Tibial nerve (tissue), 4 donors: ENCODE measurements at regions not wholly inside any gene's neighbourhood (a gene's known extent, or its start where the extent isn't known, plus 50 kb on each side); places are given as distances from the start of the nearest gene placed in this dataset.

Experiments used
- DNase-seq, 2 donors: peaks; one replicate each; pipeline ENCODE4 v3.0.0-alpha.2; 2019; ENCODE audit warnings: low spot score in 2 of 2
- H3K27ac ChIP-seq, 4 donors: fragments of 200-600 bp; sonication (generic) in 3 of 4; one replicate each; pipeline ENCODE4 v1.5.1; 2017 to 2019; ENCODE audit warnings: mild to moderate bottlenecking in 1 of 4
- H3K27me3 ChIP-seq, 2 donors: fragments of 200-600 bp; sonication (generic) in 1 of 2; one replicate each; pipeline versions ENCODE4 v1.5.1 to v1.6.0; 2017 to 2019
- H3K36me3 ChIP-seq, 3 donors: fragments of 200-600 bp; sonication (generic); one replicate each; pipeline ENCODE4 v1.5.1; 2018 to 2019
- H3K4me1 ChIP-seq, 4 donors: fragments of 200-600 bp; sonication (generic) in 3 of 4; one replicate each; pipeline ENCODE4 v1.5.1; 2017 to 2019
- H3K4me3 ChIP-seq, 4 donors: fragments of 200-600 bp; sonication (generic) in 3 of 4; one replicate each; pipeline ENCODE4 v1.5.1; 2017 to 2019; ENCODE audit warnings: mild to moderate bottlenecking in 1 of 4, moderate library complexity in 1 of 4
- H3K9me3 ChIP-seq, 4 donors: fragments of 200-600 bp; sonication (generic) in 3 of 4; one replicate each; pipeline ENCODE4 v1.5.1; 2017 to 2019
- CTCF ChIP-seq, 5 experiments: fragments of 200-600 bp in 3 of 5; fragments of 450-650 bp in 2 of 5; sonication (generic) in 3 of 5; IDR thresholded peaks; one replicate each; pipeline ENCODE4 v1.5.1; 2016 to 2019; ENCODE audit warnings: antibody characterized with exemption in 5 of 5, mild to moderate bottlenecking in 3 of 5, moderate library complexity in 2 of 5
- EP300 ChIP-seq, 2 donors: sonication (generic); formaldehyde crosslinking; IDR thresholded peaks; one replicate each; pipeline ENCODE4 v1.6.1; 2017; ENCODE audit warnings: antibody characterized with exemption in 2 of 2, mild to moderate bottlenecking in 1 of 2
- POLR2A ChIP-seq, 2 donors: fragments of 450-650 bp; IDR thresholded peaks; one replicate each; pipeline ENCODE4 v1.6.1; 2017; ENCODE audit warnings: antibody characterized with exemption in 2 of 2, mild to moderate bottlenecking in 2 of 2, moderate library complexity in 2 of 2
- WGBS, 2 donors: methylation state at CpG; one replicate each; pipeline ENCODE4 v1.1.5; 2018; 5-methylcytosine and 5-hydroxymethylcytosine counted together

- WGBS, 2 donors = 86 to 87% methylated on average over 2 of the region's 2 CpGs
- TF ChIP-seq POLR2A (IDR thresholded peaks at IDR 0.05) = no peak
- TF ChIP-seq EP300 (IDR thresholded peaks at IDR 0.05) = no peak
- TF ChIP-seq CTCF (IDR thresholded peaks at IDR 0.05) = no peak
- H3K36me3 ChIP-seq = no peaks in the 10 kb centered on the region
- H3K4me3 ChIP-seq = no peak overlapping the region
- H3K9me3 ChIP-seq = no peaks in the 10 kb centered on the region
- H3K27me3 ChIP-seq = no peaks in the 10 kb centered on the region
- peaks cover 0 to 5% (median 1%) of the 10 kb centered on the region in 4 donors for H3K4me1 ChIP-seq
- DNase-seq = no peak
- no peak overlapping the region for H3K27ac ChIP-seq
These were observed 150.8 kb upstream of the NR3C1 start for GRCh38 chr5:143554187-143554717.

- TF ChIP-seq CTCF (IDR thresholded peaks at IDR 0.05) (no peak), POLR2A (IDR thresholded peaks at IDR 0.05) (no peak), EP300 (IDR thresholded peaks at IDR 0.05) (no peak)
These were observed 149.2 kb upstream of the NR3C1 start for GRCh38 chr5:143552680-143553079.

GRCh38 chr5:143551820-143552251 lies 148.3 kb upstream of the NR3C1 start:
- TF ChIP-seq POLR2A (IDR thresholded peaks at IDR 0.05) (no peak), EP300 (IDR thresholded peaks at IDR 0.05) (no peak), CTCF (IDR thresholded peaks at IDR 0.05) (no peak)

More at GRCh38 chr5:143552680-143553079, 149.2 kb upstream of the NR3C1 start:
- Histone ChIP-seq H3K9me3 (peaks cover 0 to under 1% (median 0%) of the 10 kb centered on the region in 4 donors), H3K4me1 (peaks cover 0 to 5% (median 1%) of the 10 kb centered on the region in 4 donors), H3K36me3 (no peaks in the 10 kb centered on the region), H3K27ac (no peak overlapping the region), H3K4me3 (no peak overlapping the region), H3K27me3 (no peaks in the 10 kb centered on the region)
- WGBS, 2 donors = 80 to 84% methylated on average over 1 of the region's 1 CpG
- DNase-seq = no peak

GRCh38 chr5:143550986-143551630 lies 147.6 kb upstream of the NR3C1 start:
- no peak overlapping the region for H3K4me3 ChIP-seq
- H3K27ac ChIP-seq = no peak overlapping the region
- H3K36me3 ChIP-seq = no peaks in the 10 kb centered on the region
- DNase-seq = no peak
- H3K9me3 ChIP-seq = peaks cover 0 to 5% (median 0%) of the 10 kb centered on the region in 4 donors
- no peaks in the 10 kb centered on the region for H3K27me3 ChIP-seq
- TF ChIP-seq EP300 (IDR thresholded peaks at IDR 0.05) (no peak), CTCF (IDR thresholded peaks at IDR 0.05) (no peak)
- no peaks in the 10 kb centered on the region for H3K4me1 ChIP-seq
- WGBS, 2 donors = 85 to 88% methylated on average over 2 of the region's 2 CpGs

More at GRCh38 chr5:143551820-143552251, 148.3 kb upstream of the NR3C1 start:
- WGBS, 2 donors = 60 to 63% methylated on average over 2 of the region's 2 CpGs
- peaks cover 0 to 5% (median 0%) of the 10 kb centered on the region in 4 donors for H3K9me3 ChIP-seq
- no peak for DNase-seq
- H3K4me3 ChIP-seq = no peak overlapping the region
- no peaks in the 10 kb centered on the region for H3K27me3 ChIP-seq
- H3K27ac ChIP-seq = no peak overlapping the region
- H3K36me3 ChIP-seq = no peaks in the 10 kb centered on the region
- H3K4me1 ChIP-seq = peaks cover 0 to under 1% (median 0%) of the 10 kb centered on the region in 4 donors

GRCh38 chr5:143547342-143547741 lies 143.9 kb upstream of the NR3C1 start:
- no peak for DNase-seq
- peaks cover 0 to 3% (median 0%) of the 10 kb centered on the region in 4 donors for H3K4me1 ChIP-seq
- peaks cover 0 to 5% (median 0%) of the 10 kb centered on the region in 4 donors for H3K9me3 ChIP-seq
- H3K27ac ChIP-seq = no peak overlapping the region
- no peaks in the 10 kb centered on the region for H3K36me3 ChIP-seq
- H3K4me3 ChIP-seq = no peak overlapping the region
- TF ChIP-seq POLR2A (IDR thresholded peaks at IDR 0.05) (no peak), CTCF (IDR thresholded peaks at IDR 0.05) (no peak), EP300 (IDR thresholded peaks at IDR 0.05) (no peak)
- no peaks in the 10 kb centered on the region for H3K27me3 ChIP-seq
